ENCODE measurements at regions not wholly inside any gene's neighbourhood (a gene's known extent, or its start where the extent isn't known, plus 50 kb on each side); places are given as distances from the start of the nearest gene placed in this dataset.

GRCh38 chr4:174037049-174037448 is 246.4 kb downstream of the FBXO8 start (continued):
- TF ChIP-seq CHD7 (IDR thresholded peaks at IDR 0.05; ENCODE audit: insufficient replicate concordance, low read length) (no peak), GTF2F1 (IDR thresholded peaks at IDR 0.05; ENCODE audit: borderline replicate concordance, low read depth, low read length) (no peak), BRCA1 (IDR thresholded peaks at IDR 0.05; ENCODE audit: low read depth, low read length) (no peak), SUZ12 (IDR thresholded peaks at IDR 0.05; ENCODE audit: low read length) (no peak), BACH1 (IDR thresholded peaks at IDR 0.05; ENCODE audit: low read length) (no peak), E2F6 (IDR thresholded peaks at IDR 0.05) (no peak), USF2 (IDR thresholded peaks at IDR 0.05; ENCODE audit: low read length) (no peak)
